IPS-18c (cell line): ENCODE measurements at regions not wholly inside any gene's neighbourhood (a gene's known extent, or its start where the extent isn't known, plus 50 kb on each side); places are given as distances from the start of the nearest gene placed in this dataset.

Experiments used
- H3K4me3 ChIP-seq: 2 replicates; pipeline ENCODE4 v1.7.0; 2013; ENCODE audit warnings: low read depth, mild to moderate bottlenecking, low read length, moderate library complexity; ENCODE audit not compliant: insufficient read depth
- H3K9me3 ChIP-seq: one replicate; pipeline ENCODE4 v1.6.1; 2013; ENCODE audit warnings: mild to moderate bottlenecking, low read length, moderate library complexity; ENCODE audit not compliant: control insufficient read depth, insufficient read depth

DNA sequence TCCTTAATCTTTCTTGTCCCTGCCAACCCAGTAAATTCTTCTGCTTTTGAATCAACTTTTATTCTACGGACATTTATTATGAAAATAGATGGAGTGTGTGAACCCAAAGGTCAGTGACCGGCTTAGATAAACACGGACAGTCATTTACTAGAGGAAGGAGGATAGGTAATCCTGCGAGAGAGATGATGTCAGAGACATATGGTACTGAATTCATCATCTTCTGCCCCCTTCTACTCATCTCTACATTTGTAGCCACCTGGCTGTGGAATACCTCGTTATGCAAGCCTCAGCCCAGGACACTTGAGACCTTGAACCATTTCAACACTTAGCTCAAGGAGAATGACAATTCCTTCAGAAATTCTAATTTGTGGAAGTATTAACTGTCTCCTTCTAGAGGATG lies 443.6 kb downstream of the TDRD15 start:
- Histone ChIP-seq H3K9me3 (no peaks in the 10 kb centered on the region), H3K4me3 (no peak overlapping the region)

DNA sequence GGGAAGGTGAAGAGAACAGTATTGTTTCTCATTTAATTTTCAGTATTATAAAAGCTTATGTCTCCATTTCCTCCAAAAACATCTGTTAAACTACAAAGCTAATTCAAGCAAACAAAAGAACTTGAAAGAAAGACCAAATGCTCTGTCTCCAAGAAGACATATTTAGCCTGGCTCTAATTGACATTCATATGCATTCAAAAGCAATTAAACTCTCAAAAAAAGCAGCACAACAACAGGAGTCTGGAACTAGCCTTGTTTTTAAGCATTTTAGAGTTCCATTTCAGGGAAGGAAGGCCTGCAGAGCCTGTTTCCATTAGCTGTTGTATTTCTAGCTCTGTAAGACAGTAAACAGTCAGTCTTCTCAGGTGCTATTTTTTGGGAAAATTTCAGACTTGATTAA lies 447.9 kb downstream of the TDRD15 start:
- no peak overlapping the region for H3K4me3 ChIP-seq
- H3K9me3 ChIP-seq = no peaks in the 10 kb centered on the region

DNA sequence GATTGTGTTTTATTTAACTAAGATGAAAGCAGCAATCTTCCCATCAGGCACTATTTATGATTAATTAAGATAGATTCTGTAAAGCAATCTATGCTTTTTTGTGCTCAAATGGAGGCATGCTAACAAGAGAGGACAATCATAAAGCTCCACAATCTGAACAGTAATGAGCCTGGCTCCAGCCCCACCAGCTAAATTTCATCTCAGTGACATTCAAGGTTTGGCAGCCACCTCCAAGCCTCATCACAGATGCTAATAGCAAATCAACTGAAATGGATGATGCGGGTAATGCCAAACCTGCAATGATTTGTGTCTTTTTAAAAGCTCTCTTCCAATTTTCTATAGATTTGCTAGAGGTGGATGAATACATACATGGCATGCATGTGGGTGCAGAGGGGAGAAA lies 456.6 kb downstream of the TDRD15 start:
- no peaks in the 10 kb centered on the region for H3K9me3 ChIP-seq
- no peak overlapping the region for H3K4me3 ChIP-seq

DNA sequence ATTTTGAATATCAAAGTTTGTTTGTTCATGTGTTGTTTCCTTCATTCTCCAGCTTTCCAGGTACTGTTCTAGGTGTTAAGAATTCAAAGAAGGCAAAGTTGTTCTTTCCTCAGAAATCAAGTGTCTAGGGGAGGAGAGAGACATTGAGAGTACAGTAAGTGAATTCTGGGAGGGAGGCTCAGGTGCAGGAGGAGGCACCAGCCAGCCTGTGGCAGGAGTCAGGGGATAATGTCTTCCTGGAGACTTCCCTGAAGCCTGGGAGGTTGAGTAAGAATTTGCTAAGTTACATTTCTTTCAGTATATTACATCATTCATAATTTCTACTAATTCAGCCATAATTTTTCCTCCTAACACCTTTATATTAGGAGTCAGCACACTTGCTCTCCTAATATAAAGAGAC lies 462.1 kb downstream of the TDRD15 start:
- H3K4me3 ChIP-seq = no peak overlapping the region
- no peaks in the 10 kb centered on the region for H3K9me3 ChIP-seq

DNA sequence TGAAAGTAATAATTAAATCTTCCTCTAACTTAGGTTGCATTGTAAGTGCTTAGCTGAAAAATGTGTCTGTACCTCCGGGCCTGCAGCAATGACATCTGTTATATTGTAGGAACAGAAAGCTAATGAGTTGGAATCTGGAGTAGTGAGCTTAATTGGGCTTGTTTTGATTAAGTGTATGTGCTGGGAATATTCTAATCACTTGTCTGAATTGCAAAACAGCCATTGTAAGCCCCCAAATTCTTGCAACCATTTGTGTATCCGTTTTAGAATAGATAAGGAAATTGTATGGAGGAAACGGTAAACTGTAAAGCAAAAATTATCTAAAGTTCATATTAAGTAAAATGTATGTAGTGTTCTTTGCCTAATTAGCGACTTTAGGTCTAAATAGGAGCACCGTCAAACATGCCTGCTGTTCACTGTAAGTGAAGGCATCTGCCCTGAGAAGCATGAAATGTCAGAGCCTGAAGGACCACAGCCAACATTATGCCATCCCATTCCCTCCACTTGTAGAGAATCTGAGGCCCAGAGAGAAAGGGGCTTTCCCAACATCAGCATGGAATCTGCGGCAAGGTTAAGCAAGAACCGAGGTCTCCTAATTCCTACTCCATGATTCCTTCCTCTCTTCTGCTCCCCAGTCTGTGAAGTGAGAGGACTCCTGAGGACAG lies 466.4 kb downstream of the TDRD15 start:
- H3K9me3 ChIP-seq = no peaks in the 10 kb centered on the region
- H3K4me3 ChIP-seq = no peak overlapping the region

DNA sequence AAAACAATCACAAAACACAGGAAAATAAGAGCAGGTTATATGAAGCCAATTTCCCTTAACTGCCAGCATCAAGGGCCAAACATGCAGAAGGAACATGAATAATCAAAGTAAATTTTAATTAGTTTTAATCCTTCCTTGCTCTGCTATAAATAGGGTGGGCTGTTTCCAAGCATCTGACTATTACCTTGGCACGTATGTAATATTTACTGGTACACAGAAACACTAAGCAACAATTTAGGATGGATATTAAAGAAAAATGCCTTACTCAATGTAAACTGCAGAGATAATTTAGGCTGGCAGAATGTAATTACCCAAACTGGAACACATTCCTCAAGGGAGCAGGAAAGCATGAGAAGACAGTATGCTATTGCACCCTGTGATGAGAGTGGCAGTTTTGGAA lies 468.2 kb downstream of the TDRD15 start:
- no peaks in the 10 kb centered on the region for H3K9me3 ChIP-seq
- H3K4me3 ChIP-seq = no peak overlapping the region

DNA sequence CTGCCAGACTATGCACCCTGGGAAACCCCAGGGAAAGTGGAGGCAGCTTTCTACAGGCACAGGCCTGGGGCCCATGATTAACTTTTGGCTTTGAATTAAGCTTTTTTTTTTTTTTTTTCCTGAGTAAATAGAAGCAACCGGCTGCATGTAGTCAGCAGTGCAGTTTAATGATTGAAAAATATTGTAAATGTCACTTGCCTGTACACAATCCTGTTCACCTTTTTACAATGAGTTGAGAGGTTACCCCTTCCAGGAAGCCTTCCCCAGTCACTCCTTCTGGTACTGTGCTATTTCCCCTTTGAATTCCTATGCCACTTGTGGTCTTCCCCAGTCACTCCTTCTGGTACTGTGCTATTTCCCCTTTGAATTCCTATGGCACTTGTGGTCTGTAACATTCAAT lies 475.6 kb downstream of the TDRD15 start:
- no peaks in the 10 kb centered on the region for H3K9me3 ChIP-seq
- no peak overlapping the region for H3K4me3 ChIP-seq

DNA sequence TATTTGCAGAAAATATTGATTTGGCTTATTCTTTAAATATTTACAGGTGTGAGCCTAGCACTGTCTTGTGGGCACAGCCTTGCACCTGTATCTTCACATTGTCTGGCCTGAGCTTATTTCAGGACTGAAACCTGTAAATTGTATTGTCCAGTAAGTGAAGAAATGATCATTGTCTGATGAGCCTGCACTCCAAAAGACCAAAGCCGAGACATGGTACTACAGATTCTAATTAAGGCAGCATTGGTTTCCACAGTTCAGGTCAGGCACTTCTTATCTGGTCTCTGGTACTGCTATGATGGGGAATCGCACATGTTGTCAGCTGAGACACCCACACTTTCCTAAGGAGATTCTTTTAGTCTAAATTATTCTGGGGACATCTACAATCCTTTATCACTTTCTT lies 479.0 kb downstream of the TDRD15 start:
- H3K4me3 ChIP-seq = no peak overlapping the region

DNA sequence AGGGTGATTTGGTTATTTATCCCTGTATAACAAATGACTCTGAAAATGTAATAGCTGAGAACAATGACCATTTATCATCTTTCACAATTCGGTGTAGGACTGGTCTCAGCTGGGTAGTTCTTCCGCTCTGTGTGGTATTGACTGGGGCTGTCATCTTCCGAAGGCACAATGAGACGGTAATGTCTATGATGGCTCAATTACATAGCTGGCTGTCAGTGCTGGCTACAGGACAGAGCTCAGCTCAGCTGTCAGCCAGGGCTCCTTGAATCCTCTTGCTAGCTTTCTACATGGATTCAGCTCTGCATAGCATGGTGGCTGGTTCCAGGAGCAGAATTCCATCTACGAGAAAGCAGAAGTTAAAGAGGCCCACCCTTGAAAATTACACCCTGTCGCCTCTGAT lies 483.8 kb downstream of the TDRD15 start:
- Histone ChIP-seq H3K4me3 (no peak overlapping the region), H3K9me3 (no peaks in the 10 kb centered on the region)

More for the DNA sequence above, 479.0 kb downstream of the TDRD15 start:
- H3K9me3 ChIP-seq = no peaks in the 10 kb centered on the region

DNA sequence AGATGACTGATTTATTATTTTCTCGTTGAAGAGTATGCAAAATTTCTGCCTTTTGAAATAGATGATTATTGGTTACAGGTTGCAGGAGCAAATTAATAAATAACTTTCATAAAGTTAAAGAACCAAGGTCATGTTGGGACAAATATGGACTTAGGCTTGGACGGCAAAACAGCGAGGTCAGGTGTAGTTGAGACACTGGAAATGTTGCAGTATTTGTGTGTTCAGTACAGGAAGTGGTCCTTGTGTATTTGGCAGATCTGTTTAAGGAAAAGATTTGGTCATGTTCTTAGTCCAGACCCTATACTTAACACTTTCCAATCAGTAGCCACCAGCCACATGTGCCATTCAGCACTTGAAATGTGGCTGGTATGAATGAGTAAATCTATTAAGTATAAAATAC lies 486.5 kb downstream of the TDRD15 start:
- H3K9me3 ChIP-seq = no peaks in the 10 kb centered on the region
- no peak overlapping the region for H3K4me3 ChIP-seq

DNA sequence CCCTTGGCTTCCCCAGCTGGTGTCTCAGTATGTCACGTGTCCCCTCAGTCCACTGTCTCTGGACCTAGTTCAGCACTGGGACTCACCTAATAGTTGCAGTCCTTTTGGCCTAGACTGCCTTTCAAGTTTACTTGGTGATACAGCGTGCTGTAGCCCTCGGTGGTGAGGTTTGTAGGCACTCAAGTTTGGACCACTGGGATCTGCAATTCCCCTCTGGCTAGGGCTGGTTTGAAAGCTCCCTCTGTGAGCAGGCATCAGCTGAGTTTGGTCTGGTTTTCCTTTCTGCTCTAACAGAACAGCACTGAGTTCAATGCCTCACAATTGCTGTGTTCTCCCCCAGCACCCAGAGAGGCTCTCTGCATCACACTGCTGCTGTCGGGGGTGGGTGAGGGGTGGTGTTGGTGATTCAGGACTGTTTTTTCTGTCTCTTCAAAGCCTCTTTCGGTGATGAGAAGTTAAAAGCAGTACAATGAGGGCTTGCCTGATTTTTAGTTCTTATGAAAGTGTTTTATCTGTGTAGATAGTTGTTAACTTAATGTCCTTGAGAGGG lies 494.2 kb downstream of the TDRD15 start:
- Histone ChIP-seq H3K9me3 (no peaks in the 10 kb centered on the region), H3K4me3 (no peak overlapping the region)

DNA sequence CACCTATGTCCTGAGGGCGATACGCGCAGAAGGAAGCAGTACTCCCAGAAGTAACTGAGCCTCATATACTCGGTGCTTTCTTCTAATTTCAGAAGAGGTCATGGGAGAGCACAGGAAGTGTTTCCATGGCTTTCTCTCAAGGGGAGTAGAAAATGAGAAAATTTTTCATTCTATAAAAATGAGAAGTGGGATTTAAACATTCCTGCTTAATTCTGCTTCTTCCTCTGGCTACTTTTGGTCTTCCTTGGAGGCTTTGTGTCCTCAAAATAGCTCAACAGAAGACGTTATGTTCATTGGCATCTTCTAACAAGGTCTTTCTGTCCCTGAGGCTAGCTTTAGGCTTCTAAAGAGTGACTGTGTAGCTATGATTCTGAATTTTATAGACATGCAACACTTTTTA lies 497.0 kb downstream of the TDRD15 start:
- no peak overlapping the region for H3K4me3 ChIP-seq
- no peaks in the 10 kb centered on the region for H3K9me3 ChIP-seq

DNA sequence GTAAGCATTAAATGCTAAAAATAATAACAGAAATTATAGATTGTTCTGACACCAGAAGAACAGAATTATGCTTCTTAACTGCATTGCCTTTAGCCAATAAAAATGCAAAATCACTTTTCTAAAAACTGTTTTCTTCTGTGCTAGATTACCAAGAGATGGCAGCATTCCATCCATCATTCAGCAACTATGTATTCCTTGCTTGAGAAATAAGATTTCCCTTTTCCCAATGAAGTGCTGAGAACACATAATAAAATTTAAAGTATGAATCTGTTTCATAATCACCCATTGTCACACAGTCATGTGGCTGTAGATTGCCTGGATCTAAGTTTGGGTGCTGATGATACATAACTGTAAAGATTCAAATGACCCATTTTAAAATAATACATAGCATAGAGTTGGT lies 504.2 kb downstream of the TDRD15 start:
- H3K4me3 ChIP-seq = no peak overlapping the region

DNA sequence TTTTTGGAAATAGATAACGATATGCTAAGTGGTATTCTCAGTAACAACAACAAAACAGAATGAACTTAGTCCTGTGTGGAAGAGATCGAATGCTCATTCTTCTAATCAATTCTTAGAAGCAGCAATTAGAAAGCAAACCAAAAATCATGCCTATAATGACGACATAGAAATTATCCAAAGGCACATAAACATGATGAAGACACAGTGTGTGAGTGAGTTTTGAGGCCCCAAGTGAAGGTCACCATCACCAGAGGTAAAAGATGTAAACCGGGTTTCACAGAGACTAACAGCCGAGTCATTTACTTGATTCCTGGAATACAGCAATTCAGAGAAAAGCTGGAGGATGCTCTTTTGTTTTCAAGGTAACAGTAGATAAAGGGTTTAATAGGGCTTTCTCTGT lies 509.2 kb downstream of the TDRD15 start:
- no peak overlapping the region for H3K4me3 ChIP-seq

More for the DNA sequence above, 504.2 kb downstream of the TDRD15 start:
- H3K9me3 ChIP-seq = no peaks in the 10 kb centered on the region

DNA sequence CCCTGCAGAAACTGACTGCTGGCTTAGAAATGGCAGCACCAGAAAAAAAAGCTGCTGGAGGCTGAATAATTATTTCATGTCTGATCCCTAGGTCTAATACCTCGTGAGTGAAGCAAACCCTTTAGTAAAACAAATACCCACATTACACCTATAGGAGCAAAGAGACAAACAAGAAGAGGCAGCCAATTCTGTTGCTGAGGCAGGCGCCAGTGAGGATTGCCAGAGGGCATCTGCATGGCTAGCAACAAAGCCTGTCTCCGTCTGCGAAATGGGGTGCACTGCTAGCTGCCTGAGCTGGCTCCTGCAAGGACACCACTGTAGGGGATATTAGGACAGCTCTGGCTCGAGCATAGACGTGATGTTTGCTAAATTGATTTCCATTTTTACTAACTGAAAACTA lies 509.7 kb downstream of the TDRD15 start:
- Histone ChIP-seq H3K4me3 (no peak overlapping the region), H3K9me3 (no peaks in the 10 kb centered on the region)

More for the DNA sequence above, 509.2 kb downstream of the TDRD15 start:
- no peaks in the 10 kb centered on the region for H3K9me3 ChIP-seq

DNA sequence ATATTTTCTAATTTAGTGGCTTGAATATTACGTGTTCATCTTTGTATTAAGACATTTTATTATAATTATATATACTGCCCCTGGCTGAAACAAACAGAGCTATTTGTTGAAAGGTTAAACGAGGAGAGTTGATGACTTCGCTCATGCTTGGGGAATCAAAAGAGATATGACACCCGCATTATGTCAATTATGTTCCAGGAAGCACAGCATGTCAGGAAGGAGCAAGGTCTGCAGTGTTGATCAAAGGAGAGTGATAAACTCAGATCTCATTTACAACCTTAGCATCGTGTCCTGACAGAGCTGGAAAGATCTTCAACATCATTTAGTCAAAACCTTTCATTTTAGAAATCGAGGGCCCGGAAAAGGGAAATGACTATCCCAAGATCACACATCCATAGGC lies 510.1 kb downstream of the TDRD15 start:
- H3K4me3 ChIP-seq = no peak overlapping the region

DNA sequence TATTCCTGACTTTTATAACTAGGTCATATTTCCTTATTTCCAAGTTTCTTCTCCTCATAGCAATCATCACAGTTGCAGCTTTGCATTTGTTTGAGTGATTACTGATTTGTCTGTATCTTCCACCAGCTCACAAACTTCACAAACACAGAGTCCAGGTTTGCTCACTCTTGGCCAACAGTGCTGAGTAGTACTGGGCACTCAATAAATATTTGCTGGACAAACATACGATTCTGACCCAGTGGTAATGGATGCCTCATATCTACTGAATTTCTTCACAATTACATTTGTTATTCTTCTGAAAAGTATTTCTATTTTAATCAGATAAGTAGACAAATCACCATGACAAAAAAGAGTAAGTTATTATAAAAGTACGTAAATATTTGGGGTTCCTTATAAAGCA lies 516.3 kb downstream of the TDRD15 start:
- Histone ChIP-seq H3K4me3 (no peak overlapping the region), H3K9me3 (no peaks in the 10 kb centered on the region)

More for the DNA sequence above, 510.1 kb downstream of the TDRD15 start:
- no peaks in the 10 kb centered on the region for H3K9me3 ChIP-seq

DNA sequence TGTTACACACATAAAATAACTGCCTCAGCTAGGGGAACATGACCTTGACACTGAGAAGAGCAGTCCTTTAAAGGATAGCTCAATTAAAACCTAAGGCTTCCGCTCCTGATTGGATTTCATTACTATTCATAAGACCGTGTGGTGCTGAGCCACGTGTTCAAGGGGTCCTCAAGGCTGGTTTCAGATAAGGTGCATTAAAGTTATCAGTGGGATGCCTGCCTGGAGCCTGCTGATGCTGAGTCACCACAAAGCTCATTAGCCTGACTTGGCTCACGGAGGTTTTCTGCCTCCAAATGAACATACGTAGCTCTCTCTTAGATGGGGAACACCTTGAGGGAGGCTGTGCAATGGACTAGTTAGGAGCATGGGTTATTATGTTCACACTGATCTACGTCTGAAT lies 518.9 kb downstream of the TDRD15 start:
- Histone ChIP-seq H3K9me3 (no peaks in the 10 kb centered on the region), H3K4me3 (no peak overlapping the region)

DNA sequence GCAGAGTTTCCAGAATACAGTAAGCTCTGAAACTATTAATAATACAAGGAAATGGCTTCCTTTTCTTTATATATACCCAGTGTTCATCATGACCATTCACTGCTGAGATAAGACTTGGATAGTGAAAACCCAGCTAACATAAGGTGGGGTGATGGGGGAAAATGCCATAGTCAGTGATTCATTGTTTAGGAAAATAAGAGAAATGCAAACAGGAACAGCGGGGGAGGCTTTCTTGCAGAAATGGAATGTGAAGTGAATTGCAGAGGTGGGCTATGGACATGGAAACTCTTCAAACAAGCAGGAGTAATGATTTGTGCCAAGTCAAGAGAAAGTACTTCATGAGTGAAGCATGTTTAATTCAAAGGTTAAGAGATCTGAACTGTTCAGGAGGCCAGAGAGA lies 519.4 kb downstream of the TDRD15 start:
- Histone ChIP-seq H3K9me3 (no peaks in the 10 kb centered on the region), H3K4me3 (no peak overlapping the region)
